GM21529 (cell line): ENCODE measurements at regions not wholly inside any gene's neighbourhood (a gene's known extent, or its start where the extent isn't known, plus 50 kb on each side); places are given as distances from the start of the nearest gene placed in this dataset.

Source experiments
- ATAC-seq: cut with Tn5 transposase; IDR thresholded peaks from one replicate; pipeline ENCODE4 v1.9.1; 2021; ENCODE audit not compliant: unreplicated experiment

GRCh38 chr6:93790981-93791380 lies 371.6 kb upstream of the EPHA7 start:
- ATAC-seq, result no peak

- no peak for ATAC-seq
These were observed 370.2 kb upstream of the EPHA7 start for GRCh38 chr6:93789532-93789931.

- no peak for ATAC-seq
These were observed 368.5 kb upstream of the EPHA7 start for GRCh38 chr6:93787841-93788240.

GRCh38 chr6:93786474-93787330 lies 367.3 kb upstream of the EPHA7 start:
- no peak for ATAC-seq

- no peak for ATAC-seq
These were observed 366.3 kb upstream of the EPHA7 start for GRCh38 chr6:93785694-93786030.

GRCh38 chr6:93784794-93785693 lies 365.7 kb upstream of the EPHA7 start:
- ATAC-seq, result no peak

GRCh38 chr6:93779086-93779841 lies 359.9 kb upstream of the EPHA7 start:
- no peak for ATAC-seq

- no peak for ATAC-seq
These were observed 339.8 kb upstream of the EPHA7 start for GRCh38 chr6:93759190-93759589.

GRCh38 chr6:93751969-93752368 lies 332.6 kb upstream of the EPHA7 start:
- no peak for ATAC-seq

GRCh38 chr6:93749930-93750329 lies 330.6 kb upstream of the EPHA7 start:
- no peak for ATAC-seq

GRCh38 chr6:93749191-93749590 lies 329.8 kb upstream of the EPHA7 start:
- ATAC-seq, result no peak

- no peak for ATAC-seq
These were observed 327.5 kb upstream of the EPHA7 start for GRCh38 chr6:93746892-93747291.

- no peak for ATAC-seq
These were observed 325.9 kb upstream of the EPHA7 start for GRCh38 chr6:93745306-93745705.

- ATAC-seq, result no peak
These were observed 315.7 kb upstream of the EPHA7 start for GRCh38 chr6:93735099-93735498.

GRCh38 chr6:93731306-93731705 lies 311.9 kb upstream of the EPHA7 start:
- ATAC-seq, result no peak

- no peak for ATAC-seq
These were observed 308.8 kb upstream of the EPHA7 start for GRCh38 chr6:93728150-93728549.

GRCh38 chr6:93727447-93727846 lies 308.1 kb upstream of the EPHA7 start:
- no peak for ATAC-seq

- ATAC-seq, result no peak
These were observed 302.2 kb upstream of the EPHA7 start for GRCh38 chr6:93721386-93722048.

GRCh38 chr6:93713974-93714373 lies 294.6 kb upstream of the EPHA7 start:
- ATAC-seq, result no peak

GRCh38 chr6:93703431-93703830 lies 284.1 kb upstream of the EPHA7 start:
- ATAC-seq, result no peak

- no peak for ATAC-seq
These were observed 282.2 kb upstream of the EPHA7 start for GRCh38 chr6:93701526-93701925.
